DND-41 (cell line): ENCODE measurements at regions not wholly inside any gene's neighbourhood (a gene's known extent, or its start where the extent isn't known, plus 50 kb on each side); places are given as distances from the start of the nearest gene placed in this dataset.

ENCODE experiments used
- CTCF ChIP-seq: IDR thresholded peaks from 2 replicates; pipeline ENCODE4 v1.5.1; 2012; ENCODE audit warnings: borderline replicate concordance, low read length, moderate library complexity, mild to moderate bottlenecking; ENCODE audit not compliant: poor library complexity, severe bottlenecking; ENCODE audit errors: extremely low read depth
- EZH2 ChIP-seq: IDR thresholded peaks from 3 replicates; pipeline ENCODE4 v1.6.1; 2012; ENCODE audit warnings: borderline replicate concordance, low read depth, mild to moderate bottlenecking, moderate library complexity, low read length, inconsistent platforms; ENCODE audit not compliant: severe bottlenecking

GRCh38 chr6:163948250-163948649, 533.7 kb downstream of the QKI start:
- TF ChIP-seq CTCF, result no peak
- TF ChIP-seq EZH2, result no peak
